Stimulated activated CD8-positive, alpha-beta memory T cell treated with anti-CD3 and anti-CD28 coated beads, Interleukin-12 subunit alpha, Interleukin-12 subunit beta, amount 100 ng/mL, for 1 hour (primary cell): ENCODE measurements at regions not wholly inside any gene's neighbourhood (a gene's known extent, or its start where the extent isn't known, plus 50 kb on each side); places are given as distances from the start of the nearest gene placed in this dataset.
"Not testable (repeated sequence)": the region's sequence is repeated elsewhere in the genome, so short reads cannot be mapped to it uniquely, and the experiment has no call there.

Source experiments
- DNase-seq: peaks from one replicate; pipeline ENCODE4 v3.0.0-alpha.2; 2020; ENCODE audit warnings: low read depth

DNA sequence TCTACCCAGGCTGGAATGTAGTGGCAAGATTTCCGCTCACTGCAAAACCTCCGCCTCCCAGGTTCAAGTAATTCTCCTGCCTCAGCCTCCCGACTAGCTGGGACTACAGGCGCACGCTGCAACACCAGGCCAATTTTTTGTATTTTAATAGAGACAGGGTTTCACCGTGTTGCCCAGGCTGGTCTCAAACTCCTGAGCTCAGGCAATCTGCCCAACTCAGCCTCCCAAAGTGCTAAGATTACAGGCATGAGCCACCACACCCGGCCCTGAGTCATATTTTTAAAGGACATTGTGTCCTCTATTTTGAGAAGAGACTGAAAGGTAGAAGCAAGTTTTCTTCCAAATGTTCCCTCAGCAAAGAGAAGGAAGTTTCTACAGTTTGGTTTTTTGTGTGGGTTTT, 227.1 kb downstream of the KCTD12 start:
- not testable (repeated sequence) for DNase-seq

DNA sequence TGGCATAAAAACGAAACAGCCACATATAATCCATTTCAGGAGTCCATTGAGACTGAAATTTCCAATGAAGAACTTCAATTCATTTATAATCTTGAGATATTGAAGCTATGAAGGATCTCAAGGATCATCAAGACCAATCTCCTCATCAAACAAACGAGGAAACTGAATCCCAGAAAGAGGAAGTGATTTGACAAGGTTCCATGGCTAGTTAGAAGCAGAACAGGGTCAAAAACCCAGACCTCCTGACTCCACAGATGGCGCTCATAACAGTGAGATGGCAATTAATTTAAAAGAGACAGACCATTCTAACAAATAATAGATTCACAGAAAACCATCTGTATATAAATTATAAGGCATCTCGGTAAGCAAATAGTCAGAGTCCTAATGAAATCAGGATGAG, 229.7 kb downstream of the KCTD12 start:
- no peak for DNase-seq

DNA sequence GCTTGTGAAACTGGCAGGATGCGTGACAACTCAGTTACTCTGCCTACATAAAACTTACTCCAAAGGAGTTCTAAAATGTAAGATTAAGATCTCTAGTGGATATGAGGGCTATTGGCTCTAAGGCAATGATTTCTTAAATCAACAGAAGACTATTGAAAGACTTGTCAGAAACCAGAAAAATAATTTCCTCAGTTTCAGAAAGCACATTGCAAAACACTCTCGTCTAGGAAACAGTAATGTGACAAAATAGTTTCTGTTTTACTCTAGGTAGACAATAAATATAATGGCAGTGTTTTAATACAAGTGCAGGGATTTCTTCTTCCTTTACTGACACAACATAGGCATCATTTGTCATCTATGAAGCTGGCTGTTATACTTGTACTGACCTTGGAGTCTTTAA, 230.1 kb downstream of the KCTD12 start:
- no peak for DNase-seq

DNA sequence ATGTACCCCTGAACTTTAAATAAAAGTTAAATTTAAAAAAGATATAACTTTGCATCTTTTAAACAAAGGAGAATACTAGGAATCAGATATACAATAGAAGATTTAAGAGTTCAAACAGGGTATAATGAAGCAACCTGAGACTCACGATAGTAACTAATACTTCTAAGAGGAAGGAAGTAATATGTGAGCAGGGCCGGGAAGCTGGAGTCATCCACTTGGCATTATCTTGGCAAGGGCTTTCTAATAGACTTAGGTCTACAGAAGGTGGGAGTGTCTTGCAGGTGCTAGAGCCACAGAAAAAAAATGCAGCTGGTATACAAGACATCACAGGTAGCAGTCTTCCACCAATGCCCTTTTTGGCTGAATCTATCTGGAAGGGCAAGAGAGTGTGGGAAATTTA, 231.9 kb downstream of the KCTD12 start:
- no peak for DNase-seq

DNA sequence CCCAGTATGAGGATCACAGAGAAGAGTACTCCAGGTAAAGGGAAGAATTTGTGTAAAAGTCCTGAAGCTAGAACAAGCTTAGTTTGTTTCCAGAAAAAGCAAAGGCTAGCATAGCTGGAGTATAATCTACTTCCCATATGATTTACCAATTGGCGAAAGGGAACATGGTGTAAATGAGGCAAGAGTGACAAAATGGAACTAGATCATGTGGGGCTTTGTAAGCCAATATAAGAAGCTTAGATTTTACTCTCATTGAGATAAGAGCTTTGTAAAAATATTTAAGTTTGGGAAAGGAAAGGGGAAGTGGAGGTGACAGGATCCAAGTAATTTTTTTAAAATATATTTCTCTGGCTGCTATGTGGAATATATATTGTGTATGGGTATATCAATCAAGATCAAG, 234.9 kb downstream of the KCTD12 start:
- no peak for DNase-seq

DNA sequence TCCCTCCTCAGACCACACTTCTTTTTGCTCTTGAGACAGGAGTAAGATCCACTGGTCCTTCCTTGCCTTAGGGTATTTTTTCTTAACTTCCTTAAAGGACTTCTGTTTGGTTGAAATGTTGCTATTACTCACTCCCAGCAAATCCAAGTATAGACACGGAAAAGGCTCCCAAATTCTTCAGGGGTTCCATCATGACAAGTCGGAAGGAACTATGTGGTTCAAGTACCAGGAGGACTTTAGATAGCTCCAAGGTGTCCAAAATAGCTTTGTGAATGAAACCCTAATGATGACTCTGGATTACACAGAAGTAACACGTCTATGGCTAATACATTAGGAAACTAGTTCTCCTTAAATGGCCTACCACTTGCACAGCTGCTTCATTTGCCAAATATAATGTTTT, 238.7 kb downstream of the KCTD12 start:
- no peak for DNase-seq

DNA sequence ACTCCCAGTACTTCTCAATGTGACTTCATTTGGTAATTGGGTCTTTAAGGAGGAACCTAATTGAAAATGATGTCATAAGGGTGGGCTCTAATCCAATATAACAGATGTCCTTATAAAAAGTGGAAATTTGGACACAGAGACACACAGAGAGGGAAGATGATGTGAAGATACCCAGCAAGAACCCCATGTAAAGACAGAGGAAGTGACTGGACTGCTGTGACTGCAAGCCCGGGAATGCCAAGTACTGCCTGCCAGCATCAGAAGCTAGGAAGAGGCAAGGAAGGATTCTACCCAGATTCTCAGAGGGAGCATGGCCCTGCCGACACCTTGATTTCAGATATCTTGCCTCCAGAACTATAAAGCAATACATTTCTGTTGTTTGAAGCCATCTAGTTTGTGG, 239.3 kb downstream of the KCTD12 start:
- DNase-seq: no peak

DNA sequence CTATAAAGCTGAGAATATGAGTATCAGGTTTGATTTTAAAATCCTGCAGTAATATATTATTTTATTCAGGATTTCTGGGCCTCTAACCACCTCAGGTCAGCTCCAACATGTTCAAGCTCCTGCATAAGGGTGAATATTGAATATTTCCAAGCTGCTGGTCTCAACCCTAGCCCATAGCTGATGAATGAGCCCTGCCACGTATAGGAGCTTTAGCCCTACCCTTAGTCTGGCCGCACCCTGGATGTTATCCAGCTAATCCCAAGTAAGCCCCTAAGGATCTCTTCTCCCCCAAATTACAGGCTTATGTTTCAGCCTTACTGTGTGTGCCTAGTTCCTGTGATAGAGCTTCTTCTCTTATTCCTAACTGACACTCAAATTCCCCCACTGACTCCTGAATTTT, 240.6 kb downstream of the KCTD12 start:
- DNase-seq: no peak

DNA sequence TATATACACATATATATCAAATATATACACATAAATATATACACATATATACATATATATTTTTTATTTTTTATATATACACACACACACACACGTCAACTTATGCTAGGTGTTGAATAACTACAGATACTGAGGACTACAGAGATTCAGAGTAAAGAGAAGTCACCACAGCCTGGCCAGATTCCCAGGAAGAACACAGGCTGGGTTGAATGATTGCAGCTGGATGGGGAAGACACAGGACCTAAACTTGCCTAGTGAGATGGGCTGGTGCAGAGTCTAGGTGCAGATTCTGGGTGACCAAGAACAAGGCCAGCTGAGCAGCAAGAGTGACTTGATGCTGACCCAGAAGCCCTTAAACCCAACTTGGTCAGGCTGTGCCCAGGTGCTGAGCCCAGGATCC, 241.3 kb downstream of the KCTD12 start:
- DNase-seq: no peak

DNA sequence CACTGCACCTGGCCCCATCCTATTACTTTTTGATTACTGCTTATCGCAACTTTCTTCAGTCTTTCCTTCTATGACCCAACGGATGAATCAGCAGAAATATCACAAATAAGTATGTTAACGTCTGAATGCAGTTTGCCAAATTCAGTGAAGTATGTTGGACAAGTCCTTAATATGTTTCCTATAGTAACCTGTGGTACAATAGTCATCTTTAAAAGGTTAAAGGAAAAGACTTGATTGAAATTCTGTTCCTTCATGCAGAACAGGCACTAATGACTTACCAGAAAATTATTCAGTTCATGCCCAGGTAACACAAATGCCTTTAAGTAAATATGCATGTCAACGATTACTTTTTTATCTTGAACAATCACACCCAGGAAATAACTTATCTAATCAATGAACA, 242.6 kb downstream of the KCTD12 start:
- DNase-seq: no peak

DNA sequence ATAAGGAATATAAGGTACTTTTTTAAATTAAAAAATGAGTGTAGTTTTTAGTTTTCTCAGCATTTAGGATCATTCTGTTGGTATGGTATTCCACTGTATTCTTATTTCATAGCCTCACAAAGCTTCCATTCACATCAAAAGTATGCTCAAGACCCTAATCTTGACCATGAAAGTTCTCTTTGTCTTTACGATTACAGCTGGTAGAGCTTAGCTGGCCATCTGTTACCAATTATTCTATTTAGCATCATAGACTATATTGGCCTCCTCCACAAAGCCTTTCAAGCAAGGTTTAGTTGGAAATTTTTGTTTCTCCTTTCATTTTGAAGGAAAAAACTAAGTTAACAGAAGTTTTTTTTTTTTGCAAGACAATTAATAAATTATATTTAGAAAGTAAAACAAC, 245.1 kb downstream of the KCTD12 start:
- no peak for DNase-seq

DNA sequence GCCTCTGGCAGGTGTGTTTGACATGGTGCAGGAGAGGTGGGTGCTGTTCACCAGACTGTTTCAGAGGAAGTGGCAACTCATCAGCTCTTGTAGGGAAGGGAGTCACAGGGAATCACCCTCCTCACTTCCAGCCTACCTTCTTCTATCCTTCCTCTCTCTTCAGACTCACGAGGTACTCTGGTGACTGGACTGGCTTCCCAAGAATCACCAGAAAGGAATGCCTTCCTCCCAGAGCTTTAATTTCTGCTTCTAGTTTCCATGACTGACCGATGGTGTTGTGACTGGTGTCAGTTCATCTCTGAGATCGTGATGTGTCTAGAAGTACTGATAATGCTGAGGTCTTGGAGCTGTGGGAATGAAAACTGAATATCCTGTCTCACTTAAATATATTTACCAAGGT, 247.3 kb downstream of the KCTD12 start:
- DNase-seq: no peak

DNA sequence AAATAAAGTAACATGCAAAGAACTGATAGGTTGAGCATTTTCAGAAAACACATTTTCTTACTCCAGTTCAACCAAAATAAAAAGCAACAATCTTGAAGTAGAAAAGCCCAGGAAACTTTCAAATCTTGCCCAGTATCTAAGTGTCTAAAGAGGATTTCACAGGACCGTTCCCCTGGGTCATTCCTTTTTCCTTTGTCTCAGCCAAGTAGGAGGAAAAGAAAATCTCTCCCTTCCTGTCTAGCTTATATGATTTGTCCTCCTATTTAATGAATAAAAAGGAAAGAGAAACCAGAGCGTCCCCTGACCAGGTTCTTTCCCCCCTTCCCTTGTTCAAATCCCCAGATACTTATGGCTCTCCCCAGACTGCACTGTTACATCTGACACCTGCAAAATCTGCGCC, 248.0 kb downstream of the KCTD12 start:
- no peak for DNase-seq

DNA sequence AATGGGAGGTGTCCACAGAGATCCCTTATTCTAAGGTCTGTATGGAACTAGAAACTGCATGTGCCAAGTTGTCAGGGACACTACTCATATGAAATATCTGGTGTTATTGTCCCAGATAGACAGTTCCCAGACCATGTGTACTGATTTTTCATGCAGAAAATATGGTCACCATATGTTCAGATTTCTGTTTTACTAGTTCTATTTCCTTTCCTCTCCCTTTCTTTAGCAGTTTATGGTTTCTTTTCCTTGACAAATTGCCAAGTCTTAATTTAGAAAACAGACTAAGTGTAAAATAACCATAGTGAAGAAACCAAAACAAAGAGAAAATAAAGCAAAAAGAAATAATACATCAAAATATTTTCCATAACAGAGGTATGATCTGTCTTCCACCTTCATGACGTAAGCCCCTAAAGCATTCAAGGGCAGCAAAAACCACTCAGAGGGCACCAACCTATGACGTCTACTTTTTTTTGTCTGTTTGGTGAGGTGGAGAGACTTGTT, 248.5 kb downstream of the KCTD12 start:
- DNase-seq: no peak

DNA sequence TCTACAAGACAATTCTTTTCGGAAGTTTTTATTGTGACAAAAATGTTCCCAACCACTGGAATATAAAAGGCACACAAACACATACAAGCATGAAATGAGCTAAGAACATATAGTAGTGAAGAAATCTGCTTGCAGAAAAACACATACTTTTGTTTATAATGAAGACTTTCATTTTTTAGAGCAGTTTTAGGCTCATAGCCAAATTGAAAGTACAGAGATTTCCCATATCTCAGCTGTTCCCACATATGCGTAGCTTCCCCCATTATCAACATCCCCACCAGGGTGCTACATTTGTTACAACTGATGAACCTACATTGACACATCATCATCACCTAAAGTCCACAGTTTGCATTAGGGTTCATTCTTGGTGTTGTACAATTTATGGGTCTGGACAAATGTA, 249.4 kb downstream of the KCTD12 start:
- DNase-seq: no peak

DNA sequence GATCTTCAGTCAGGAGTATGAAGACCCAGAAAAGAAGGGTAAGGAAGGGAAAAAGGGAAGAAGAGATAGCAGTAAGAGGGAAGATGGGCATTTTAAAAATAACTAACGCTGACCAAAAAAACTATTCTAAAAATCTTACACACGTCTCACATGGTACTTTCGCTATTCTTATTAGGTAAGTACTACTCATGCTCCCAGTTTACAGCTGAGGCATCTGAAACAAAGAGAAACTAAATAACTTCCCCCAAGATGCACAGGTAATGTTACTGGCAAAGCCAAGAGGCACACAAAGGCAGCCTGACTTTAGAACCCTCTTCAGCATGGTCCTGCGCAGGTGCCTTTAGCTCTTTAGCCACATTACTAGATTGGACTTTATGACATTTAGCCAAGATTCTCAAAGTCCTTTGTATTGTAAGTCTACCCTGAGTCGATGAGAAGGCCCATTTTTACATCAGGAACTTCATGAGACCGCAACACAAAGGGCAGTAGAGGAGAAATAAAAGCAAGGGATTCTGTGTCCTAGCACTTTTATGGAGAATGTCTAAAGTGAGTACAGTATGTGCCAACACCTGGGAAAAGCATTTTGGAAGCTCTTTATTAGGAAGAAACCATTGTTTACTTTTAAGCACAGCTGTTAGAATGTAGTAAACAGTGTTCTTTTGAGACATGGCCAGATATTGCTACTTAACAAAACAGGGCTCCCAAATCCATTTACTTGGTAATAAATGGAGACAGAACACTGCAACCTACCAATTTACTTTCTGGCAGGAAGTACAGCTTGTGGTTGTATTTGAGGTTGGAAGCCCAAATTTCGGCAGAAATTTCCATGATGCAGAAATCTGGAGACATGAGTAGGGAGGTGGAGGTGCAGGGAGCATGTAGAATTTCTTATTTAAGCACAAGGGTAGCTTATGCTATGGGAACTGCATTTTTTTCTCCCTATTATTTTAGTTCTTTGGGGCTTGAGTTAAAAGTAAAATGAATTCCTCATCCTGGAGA, 250.7 kb downstream of the KCTD12 start:
- no peak for DNase-seq

DNA sequence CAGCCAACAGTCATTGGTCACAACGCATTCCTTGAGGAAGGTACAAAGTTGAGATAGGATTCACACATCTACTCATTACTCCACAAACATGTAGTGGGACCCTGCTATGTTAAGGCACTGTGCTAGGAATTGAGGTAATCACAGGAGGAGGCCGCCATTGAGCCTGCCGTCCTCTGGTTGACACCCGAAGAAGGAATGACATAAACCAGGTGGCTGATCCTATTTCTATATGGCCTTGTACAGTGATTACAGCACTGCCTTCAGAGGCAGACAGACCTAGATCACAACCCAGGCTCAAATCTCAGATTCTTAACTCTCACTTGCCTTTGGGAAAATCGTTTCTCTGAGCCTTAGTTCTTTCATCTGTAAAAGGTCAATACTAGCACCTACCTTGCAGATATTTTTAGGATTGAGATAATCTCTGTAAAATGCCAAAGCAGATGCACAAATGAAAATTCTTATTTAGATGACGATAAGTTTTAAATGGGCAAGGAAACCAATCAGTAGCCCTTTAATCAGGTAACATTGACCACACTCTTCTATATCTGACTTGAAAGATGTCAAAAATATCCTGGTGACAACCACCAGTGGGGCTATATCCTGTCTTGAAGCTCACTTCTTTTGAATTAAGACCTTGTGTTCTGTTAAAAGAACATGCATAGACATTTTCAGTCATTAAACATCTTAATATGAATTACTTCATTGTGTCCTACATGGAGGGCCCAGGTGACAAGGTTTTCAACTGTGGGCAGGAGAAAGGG, 251.6 kb downstream of the KCTD12 start:
- no peak for DNase-seq

DNA sequence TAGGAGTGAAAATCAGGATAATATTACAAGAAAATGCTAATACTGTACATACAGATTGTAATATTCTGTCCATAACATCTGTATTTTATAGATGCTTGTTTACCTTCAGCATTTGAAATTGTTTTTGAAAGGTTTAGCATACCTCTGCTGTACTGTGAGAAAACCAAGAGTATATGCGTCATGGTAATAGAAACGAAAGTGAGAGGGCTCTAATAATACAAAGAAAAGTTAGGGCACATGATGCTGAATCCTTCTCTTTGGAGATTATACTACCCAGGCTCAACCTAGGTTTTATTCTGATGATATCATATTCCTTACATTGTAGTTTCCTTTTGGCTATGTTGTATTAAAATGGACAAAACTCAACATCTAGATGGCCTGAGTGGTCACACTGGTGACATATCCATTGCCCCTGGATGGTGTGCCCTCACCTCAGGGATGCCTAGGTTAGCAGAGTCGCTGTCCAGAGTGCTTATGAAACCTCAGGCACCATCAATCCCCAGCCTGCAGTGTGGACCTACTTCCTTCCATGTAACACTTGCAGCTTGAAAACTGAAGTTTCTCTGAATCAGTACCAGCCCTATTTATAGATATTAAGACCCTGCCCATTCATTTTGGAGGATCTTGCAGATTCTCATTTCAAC, 253.7 kb downstream of the KCTD12 start:
- DNase-seq: no peak

DNA sequence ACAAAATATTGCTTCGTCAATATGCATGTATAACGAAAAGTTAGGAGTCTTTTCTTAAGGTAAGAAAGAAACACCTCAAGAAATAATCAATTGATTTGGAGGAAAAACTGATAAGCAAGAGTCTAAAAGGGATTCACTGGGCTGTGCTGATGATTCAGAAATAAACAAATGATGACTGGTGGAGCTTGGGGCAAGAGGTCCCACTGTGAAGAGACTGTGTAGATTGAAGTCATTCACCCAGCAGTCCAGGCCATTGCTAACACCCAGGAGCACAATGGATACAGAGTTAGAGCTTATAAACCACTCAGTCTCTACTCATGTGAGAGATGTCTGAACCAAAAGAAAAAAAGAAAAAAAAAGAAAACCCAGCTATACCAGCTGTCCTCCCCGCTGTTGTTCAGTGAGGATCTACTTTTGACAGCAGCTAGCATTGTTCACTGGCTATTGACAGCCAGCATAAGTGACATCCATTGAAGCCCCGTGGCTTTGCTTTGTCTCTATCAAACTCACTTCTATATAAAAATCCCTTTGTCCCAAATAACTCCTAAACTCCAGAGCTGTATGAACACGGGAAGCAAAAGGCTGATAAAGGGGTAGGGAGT, 255.5 kb downstream of the KCTD12 start:
- DNase-seq: no peak

DNA sequence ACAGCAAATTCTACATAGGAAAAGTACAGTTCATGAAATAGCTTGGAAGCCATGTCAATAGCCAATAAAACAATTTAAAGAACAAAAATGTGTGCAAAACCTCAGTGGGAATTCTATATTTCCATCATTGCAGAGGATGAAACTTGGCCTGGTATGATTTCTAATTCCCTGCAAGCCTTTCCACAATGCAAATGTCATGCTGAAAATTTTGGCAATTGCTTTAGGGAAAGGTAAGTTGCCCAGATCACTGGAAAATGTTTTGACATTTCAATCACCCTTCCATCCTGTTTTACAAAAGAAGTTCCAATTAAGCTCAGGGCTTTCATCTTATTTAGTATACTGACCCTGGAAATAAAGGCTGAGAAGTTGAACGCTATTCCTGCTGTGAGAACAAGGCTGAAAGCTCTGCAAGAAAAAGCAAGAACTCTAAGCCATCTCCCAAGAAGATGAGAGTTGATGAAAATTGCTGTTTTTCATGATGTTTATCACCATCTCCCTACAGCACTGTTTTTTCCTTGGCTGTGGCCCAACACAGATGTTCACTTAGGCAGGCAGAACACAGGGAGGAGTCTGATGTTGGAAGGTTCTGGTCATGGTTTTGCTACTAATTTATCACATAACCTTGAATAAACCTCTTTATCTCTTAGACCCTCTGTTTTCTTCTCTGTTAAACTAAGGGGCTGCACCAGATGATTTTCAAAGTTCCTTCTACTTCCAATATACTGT, 263.7 kb downstream of the KCTD12 start:
- no peak for DNase-seq

DNA sequence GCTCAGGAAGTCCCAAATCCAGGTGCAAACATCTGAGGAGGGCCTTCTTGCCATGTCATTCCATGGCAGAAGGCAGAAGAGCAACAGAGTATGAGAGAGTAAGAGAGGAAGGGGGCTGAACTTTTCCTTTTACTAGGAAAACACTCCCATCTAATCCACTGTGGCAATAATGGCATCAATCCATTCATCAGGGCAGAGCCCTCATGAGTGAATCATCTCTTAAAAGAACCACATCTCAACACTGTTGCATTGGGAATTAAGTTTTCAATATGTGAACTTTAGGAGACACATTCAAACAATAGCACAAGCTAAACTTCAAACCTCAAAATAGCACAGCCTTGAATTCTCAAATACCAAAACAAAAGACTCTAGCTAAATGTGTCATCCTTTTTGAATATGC, 264.5 kb downstream of the KCTD12 start:
- no peak for DNase-seq

DNA sequence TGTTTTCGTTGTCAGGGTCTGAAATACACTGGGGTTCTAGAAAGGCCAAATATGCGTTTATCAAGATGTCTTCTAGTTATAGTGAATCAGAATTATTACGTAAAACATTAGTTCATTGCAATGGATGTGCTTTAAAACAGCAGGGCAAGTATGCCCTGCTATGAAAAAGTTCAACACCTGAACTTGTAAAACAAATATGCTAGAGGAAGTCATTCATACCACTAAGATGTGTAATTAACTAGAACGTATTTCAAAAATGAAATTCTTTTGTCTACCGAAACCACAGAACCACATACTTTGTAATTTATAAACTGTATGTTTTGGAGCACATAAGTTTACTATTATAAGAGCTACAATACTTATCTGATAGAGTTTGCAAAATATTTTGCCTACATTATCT, 266.2 kb downstream of the KCTD12 start:
- no peak for DNase-seq
